HG03095 (cell line): ENCODE measurements at regions not wholly inside any gene's neighbourhood (a gene's known extent, or its start where the extent isn't known, plus 50 kb on each side); places are given as distances from the start of the nearest gene placed in this dataset.
"Not testable (repeated sequence)": the region's sequence is repeated elsewhere in the genome, so short reads cannot be mapped to it uniquely, and the experiment has no call there.

Experiments used
- ATAC-seq: cut with Tn5 transposase; IDR thresholded peaks from one replicate; pipeline ENCODE4 v1.9.1; 2021; ENCODE audit warnings: moderate library complexity; ENCODE audit not compliant: unreplicated experiment

DNA sequence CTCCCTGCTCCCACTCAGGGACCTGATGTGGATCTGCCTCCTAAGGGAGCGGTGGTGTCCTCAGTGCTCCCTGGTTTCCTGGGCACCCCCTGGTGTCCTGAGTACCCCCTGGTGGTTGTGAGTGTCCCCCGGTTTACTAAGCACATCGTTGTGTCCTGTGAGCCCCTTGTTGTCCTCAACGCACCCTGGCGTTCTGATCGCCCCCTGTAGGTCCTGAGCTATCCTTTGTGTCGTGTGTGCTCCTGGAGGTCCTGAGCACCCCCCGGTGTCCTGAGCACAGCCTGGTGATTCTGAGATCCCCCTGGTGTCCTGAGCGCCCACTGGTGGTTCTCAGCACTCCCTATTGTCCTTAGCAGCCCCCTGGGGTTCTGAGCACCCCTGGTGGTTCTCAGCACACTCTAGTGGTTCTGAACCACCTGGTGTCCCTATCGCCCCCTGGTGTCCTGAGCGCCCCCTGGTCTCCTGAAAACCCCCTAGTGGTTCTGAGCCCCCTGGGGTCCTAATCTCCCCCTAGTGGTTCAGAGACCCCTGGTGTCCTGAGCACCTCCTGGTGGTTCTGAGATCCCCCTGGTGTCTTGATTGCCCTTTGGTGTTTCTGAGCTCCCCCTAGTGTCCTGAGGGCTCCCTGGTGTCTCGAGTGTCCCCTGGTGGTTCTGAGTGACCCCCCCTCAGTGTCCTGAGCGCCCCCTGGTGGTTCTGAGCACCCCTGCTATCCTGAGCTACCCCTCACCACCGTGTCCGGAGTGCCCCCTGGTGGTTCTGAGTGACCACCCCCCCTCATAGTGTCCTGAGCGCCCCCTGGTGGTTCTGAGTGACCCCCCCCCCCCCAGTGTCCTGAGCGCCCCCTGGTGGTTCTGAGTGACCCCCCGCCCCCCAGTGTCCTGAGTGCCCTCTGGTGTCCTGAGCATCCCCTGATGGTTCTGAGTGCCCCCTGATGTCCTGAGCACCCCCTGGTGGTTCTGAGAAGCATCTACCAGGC lies 615.1 kb downstream of the TMEM121 start:
- ATAC-seq = no peak

- not testable (repeated sequence) for ATAC-seq
Measured at GRCh38 chr14:106145731-106146130, 619.3 kb downstream of the TMEM121 start.

GRCh38 chr14:106153362-106153955 lies 627.1 kb downstream of the TMEM121 start:
- not testable (repeated sequence) for ATAC-seq

- no peak for ATAC-seq
Measured at GRCh38 chr14:106163316-106163715, 636.9 kb downstream of the TMEM121 start.

GRCh38 chr14:106163812-106164211 lies 637.4 kb downstream of the TMEM121 start:
- ATAC-seq = not testable (repeated sequence)

DNA sequence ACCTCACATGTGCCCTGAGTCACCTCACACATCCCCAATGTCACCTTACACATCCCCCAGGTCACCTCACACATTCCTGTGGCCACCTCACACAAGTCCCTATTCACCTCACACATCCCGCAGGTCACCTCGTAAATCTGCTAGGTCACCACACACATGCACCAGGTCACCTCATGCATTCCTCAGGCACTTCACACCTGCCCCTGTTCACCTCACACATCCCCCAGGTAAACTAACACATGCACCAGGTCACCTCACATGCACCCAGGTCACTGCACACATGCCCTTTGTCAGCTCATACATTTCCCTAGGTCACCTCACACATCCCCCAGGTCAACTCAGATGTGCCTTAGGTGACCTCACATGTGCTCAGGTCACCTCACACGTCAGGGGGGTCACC lies 639.8 kb downstream of the TMEM121 start:
- ATAC-seq = no peak

GRCh38 chr14:106166650-106167204 lies 640.3 kb downstream of the TMEM121 start:
- no peak for ATAC-seq

- ATAC-seq = not testable (repeated sequence)
Measured at GRCh38 chr14:106170163-106170658, 643.8 kb downstream of the TMEM121 start.

DNA sequence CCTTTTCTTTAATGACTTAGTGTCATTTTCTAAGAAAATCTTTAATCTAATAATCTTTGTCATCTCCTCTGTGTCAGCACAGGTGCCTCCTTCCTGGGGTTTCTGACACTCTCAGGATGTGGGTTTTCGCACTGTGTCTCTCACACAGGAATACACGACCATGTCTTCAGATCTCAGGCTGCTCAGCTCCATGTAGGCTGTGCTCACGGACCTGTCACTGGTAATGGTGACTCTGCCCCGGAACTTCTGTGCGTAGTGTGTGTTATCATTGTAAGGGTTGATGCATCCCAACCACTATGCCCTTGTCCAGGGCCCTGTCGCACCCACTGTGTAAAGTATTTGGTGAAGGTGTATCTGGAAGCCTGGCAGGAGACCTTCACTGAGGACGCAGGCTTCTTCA lies 647.8 kb downstream of the TMEM121 start:
- ATAC-seq = no peak

DNA sequence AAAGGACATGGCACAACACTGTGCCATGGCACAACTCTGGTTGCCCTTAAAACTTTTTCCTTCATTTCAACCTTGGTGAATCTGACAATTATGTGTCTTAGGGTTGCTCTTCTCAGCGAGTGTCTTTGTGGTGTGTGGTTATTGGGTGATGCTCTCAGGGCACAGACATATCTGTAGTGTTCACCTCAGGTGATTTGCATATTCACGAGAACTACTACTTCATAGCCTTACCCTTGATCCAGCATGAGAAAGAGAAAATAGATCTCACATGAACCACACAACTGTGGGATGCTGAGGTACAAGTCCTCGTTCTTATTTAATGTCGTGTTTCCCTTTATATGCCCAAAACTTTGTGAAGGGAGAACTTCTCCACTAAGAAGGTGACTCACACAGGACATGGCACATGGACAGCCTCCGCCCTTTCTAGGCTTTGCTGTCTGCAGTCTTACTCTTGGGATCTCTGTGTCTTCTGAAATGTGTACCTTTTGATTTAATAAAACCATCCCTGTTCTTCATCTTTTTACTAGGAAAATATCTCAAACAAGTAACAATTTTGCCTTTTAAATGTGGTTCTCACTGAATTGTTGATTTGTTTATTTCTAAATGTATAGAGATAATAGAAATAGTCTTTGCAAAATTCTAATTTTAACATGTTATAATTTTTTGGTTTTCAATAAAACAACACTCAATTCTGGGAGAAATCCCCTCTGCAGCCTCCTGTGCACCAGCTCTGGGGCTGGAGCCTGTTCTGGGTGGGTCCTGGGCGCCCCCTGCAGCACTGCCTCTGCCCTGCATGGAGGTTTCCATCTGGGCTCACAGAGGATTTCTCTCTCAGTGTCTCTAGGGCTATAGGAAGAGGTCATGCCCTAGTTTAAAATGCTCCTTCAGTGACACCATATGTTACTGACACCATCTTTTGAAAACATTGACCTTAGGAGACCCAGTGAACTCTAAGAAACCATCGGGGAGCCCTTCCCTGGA lies 651.2 kb downstream of the TMEM121 start:
- not testable (repeated sequence) for ATAC-seq

- ATAC-seq = no peak
Measured at GRCh38 chr14:106179761-106180160, 653.4 kb downstream of the TMEM121 start.

GRCh38 chr14:106184771-106185170 lies 658.4 kb downstream of the TMEM121 start:
- ATAC-seq = not testable (repeated sequence)

GRCh38 chr14:106185174-106185836 lies 658.9 kb downstream of the TMEM121 start:
- not testable (repeated sequence) for ATAC-seq

GRCh38 chr14:106185837-106186233 lies 659.5 kb downstream of the TMEM121 start:
- ATAC-seq = no peak

- ATAC-seq = no peak
Measured at GRCh38 chr14:106187216-106187615, 660.8 kb downstream of the TMEM121 start.

DNA sequence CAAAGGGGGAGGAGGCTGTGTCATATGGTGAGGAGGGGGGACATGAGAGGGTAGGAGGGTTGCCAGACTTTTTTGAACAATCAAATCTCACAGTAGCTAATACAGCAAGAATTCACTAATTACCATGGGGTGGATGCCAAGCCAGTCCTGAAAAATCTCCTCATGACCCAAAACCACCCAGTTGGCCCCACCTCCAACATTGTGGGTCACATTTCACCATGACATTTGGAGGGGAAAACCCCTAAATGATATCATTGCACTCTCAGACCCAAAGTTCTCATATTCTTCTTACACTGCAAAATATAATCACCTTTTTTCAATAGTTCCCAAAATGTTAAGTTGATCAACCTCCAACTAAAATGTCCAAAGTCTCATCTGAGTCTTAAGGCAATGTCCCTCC lies 666.3 kb downstream of the TMEM121 start:
- ATAC-seq = not testable (repeated sequence)

GRCh38 chr14:106196459-106196858 lies 670.1 kb downstream of the TMEM121 start:
- ATAC-seq = not testable (repeated sequence)

GRCh38 chr14:106197264-106197663 lies 670.9 kb downstream of the TMEM121 start:
- not testable (repeated sequence) for ATAC-seq

- ATAC-seq = no peak
Measured at GRCh38 chr14:106199097-106199496, 672.7 kb downstream of the TMEM121 start.
